KG1 (cell line): ENCODE measurements at regions not wholly inside any gene's neighbourhood (a gene's known extent, or its start where the extent isn't known, plus 50 kb on each side); places are given as distances from the start of the nearest gene placed in this dataset.

Experiments used
- DNase-seq: peaks from one replicate; lab custom pipeline; 2025; lab: John Stamatoyannopoulos, UW

DNA sequence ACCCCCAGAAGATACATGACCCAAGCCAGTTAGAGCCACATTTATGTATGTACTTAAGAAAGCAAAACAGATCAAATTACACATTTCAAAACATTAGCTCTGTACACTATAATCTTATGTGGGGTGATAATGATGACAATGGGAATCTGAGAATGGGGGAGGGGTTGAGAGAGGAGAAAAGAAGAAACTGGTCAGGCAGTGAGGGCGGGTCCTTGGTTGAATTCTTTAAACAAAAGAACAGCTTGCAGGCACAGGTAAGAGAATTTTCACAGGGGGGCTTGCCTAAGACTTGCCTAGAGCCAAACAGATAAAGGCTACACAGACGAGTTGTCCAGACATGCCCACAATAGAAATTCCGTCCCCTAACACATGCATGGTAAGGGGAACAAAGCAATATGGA is 76.8 kb upstream of the PTER start:
- no peak for DNase-seq

GRCh38 chr10:16360425-16360824 is 76.4 kb upstream of the PTER start:
- DNase-seq = no peak

GRCh38 chr10:16361086-16361485 is 75.7 kb upstream of the PTER start:
- DNase-seq = no peak

- DNase-seq = no peak
Measured at GRCh38 chr10:16363741-16364140, 73.1 kb upstream of the PTER start.

DNA sequence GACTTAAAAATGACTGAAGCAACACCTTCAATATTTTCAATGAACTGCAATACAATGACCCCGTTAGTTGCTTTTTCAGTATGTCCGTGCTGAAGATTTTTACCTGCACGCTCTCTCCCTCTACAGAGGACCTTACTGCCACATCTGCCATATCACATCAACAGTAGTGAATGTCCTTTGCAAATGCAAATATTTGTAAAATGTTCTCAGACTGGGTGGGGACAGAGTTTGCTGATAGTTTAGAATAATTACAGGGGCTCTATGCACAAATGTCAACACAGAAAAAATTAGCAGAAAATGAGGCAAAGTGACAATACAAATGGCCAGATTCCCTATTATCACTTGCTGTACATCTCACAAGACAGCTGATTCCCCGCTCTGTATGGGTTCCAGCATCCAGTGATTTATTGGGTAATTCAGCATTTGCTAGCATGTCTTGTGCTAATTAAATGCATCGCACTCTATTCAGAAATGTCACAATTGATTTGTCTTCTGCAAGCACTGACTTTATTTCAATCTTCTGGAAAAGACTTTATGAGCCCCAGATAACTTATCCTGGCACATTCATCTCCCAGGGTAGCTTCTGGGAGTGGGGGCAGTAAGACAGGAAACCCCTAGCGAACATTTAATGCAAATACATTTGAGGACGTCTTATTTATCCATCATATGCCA is 69.1 kb upstream of the PTER start:
- no peak for DNase-seq

GRCh38 chr10:16381083-16381482 is 55.7 kb upstream of the PTER start:
- DNase-seq = no peak

DNA sequence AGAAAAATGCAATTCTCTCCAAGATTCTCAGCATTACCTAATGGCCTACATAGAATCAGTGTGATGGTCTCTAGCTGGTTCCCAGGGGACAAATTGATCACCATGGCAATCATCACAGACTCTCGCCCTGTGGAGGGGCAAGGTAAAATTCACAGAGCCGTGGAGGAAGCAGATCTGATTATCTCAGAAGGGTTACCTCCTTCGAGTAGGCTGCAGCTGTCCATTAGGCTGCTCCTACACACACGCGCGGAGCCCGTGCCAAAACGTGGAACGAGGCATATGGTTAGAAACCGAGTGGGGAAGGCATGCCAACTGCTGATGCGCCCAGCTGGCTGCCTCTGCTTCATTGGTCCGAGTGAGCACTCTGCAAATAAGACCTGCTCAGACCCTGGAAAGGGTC is 52.8 kb upstream of the PTER start:
- no peak for DNase-seq

GRCh38 chr10:16386855-16387254 is 50.0 kb upstream of the PTER start:
- DNase-seq = no peak
